HG02973 (cell line): ENCODE measurements at regions not wholly inside any gene's neighbourhood (a gene's known extent, or its start where the extent isn't known, plus 50 kb on each side); places are given as distances from the start of the nearest gene placed in this dataset.
A peak's percentile ranks its signal among the peaks of the same experiment; 100 is the strongest.
"Not testable (repeated sequence)": the region's sequence is repeated elsewhere in the genome, so short reads cannot be mapped to it uniquely, and the experiment has no call there.

ENCODE experiments used
- ATAC-seq: cut with Tn5 transposase; IDR thresholded peaks from one replicate; pipeline ENCODE4 v1.9.1; 2021; ENCODE audit warnings: moderate library complexity; ENCODE audit not compliant: unreplicated experiment

GRCh38 chr7:128561116-128561722 is 84.7 kb downstream of the METTL2B start:
- not testable (repeated sequence) for ATAC-seq

- not testable (repeated sequence) for ATAC-seq
Observed at GRCh38 chr7:128562795-128563194, 86.2 kb downstream of the METTL2B start.

DNA sequence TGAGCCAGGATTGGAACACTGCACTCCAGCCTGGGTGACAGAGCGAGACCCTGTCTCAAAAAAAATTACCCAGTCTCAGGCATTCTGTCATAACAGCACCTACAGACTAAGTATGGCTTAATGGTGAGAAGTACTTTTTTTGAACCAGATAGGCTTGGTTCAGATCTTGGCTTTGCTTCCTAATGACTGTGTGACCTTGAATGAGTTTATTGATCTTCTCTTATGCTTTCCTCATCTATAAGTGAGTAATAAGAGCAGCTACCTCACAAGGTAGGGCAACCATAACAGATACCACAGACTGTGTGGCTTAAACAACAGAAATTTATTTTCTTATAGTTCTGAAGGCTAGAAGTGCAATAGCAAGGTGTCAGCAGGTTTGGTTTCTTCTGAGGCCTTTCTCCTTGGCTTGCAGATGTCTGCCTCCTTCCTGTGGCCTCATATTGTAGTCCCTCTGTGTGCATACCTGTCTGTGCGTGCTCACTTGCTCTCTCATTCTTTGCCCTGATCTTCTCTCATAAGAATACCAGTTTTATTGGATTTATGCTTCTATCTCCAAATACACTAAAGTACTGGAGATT is 87.7 kb downstream of the METTL2B start:
- ATAC-seq = not testable (repeated sequence)

- not testable (repeated sequence) for ATAC-seq
Observed at GRCh38 chr7:128564932-128565864, 88.7 kb downstream of the METTL2B start.

GRCh38 chr7:128575277-128575676 is 96.8 kb upstream of the GARIN1A start:
- not testable (repeated sequence) for ATAC-seq

DNA sequence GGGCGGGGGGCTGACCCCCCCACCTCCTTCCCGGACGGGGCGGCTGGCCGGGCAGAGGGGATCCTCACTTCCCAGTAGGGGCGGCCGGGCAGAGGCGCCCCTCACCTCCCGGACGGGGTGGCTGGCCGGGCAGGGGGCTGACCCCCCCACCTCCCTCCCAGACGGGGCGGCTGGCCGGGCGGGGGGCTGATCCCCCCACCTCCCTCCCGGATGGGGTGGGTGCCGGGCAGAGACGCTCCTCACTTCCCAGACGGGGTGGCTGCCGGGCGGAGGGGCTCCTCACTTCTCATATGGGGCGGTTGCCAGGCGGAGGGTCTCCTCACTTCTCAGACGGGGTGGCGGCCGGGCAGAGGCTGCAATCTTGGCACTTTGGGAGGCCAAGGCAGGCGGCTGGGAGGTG is 95.1 kb upstream of the GARIN1A start:
- ATAC-seq = not testable (repeated sequence)

- not testable (repeated sequence) for ATAC-seq
Observed at GRCh38 chr7:128579843-128580242, 92.2 kb upstream of the GARIN1A start.

DNA sequence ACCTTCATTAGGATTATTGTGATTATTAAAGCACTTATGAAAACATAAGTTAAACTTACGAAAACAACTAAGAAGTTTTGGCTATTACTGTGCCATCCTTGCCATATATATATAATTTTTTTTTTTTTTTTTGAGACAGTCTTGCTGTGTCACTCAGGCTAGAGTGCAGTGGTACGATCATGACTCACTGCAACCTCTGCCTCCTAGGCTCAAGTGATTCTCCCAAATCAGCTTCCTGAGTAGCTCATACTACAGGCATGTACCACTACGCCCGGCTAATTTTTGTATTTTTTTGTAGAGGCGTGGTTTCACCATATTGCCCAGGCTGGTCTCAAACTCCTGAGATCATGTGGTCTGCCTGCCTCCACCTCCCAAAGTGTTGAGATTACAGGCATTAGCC is 91.0 kb upstream of the GARIN1A start:
- not testable (repeated sequence) for ATAC-seq

DNA sequence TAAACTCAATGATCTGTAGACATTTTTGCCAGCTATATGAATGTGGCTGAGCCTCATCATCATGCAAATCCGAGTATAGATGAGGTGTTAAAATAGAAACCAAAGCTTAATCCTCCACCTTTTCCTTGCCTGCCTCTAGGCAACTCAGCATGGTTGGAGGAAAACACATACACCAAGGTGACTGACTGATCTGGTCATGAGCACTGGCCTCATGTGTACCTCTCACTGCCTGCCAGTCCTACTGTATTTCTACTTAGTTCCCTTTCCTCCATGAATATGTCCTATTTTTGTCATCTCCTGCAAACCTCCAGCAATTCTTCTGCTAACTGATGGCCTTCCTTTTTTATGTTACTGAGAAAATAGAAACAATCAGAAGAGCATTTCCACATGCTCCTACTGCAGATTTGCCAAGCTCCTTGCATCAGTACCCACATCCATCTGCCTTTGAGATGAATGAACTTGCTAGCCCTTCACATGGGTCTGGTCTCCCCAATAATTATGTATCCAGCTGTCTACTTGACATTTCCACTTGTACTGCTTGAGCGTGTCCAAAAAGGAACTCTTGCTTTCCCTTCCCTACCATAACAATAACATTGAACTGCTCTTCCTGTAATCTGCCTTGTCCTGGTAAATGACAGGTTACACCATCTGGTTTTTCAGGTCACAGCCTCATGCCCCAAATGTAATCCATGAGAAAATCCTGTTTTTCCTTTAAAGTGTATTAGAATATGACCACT is 90.1 kb upstream of the GARIN1A start:
- not testable (repeated sequence) for ATAC-seq

GRCh38 chr7:128586715-128587114 is 85.4 kb upstream of the GARIN1A start:
- not testable (repeated sequence) for ATAC-seq

- no peak for ATAC-seq
Observed at GRCh38 chr7:128591705-128592104, 80.4 kb upstream of the GARIN1A start.

DNA sequence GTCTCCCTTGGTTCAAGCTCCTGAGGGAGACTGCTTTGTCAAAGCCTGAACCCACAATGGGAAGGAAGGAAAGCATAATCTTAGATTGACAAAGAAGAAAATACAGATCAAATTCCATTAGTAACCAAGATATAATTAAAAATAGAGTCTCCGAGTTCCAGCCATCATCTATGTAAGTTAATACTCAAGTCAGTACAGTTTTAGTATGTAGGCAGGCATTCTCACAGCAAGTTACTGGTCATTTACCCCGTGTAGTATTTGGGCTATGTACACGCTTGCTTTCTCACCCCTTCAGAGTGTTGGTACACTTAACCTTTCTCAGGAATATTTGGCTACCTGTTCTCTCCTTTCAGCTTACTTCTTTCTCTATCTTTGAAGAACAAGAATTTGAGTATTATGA is 79.9 kb upstream of the GARIN1A start:
- ATAC-seq = not testable (repeated sequence)

DNA sequence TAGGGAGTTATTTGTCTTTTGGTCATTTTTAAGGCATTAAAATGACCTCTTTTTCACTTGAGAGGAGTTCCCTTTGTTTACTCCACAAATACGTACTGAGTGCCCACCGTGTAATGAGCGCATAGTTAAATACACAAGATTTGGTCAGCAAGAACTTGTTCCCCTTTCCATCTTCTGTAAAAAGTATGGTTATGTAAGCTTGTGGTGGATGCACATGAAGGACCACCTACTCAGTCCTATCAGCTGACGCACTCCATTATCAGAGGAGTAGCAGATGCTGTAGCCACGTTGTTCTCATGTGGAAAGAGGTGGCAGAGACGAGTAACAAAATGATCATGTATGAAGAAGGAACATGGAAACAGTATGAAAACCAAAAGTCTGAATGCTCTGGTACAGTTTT is 78.0 kb upstream of the GARIN1A start:
- not testable (repeated sequence) for ATAC-seq

- not testable (repeated sequence) for ATAC-seq
Observed at GRCh38 chr7:128596336-128597128, 75.6 kb upstream of the GARIN1A start.

DNA sequence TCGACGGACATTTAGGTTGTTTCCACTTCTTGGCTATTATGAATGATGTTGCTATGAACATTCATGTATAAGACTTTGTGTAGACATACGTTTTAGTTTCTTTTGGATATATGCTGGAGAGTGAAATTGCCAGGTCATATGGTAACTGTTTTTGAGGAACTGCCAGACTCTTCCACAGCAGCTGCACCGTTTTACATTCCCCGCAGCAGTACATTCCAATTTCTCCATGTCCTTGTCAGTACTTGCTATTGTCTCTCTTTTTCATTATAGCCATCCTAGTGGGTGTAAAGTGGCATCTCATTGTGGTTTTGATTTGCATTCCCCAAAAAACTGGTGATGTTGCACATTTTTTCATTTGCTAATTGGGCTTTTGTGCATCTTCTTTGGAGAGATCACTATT is 73.1 kb upstream of the GARIN1A start:
- ATAC-seq = not testable (repeated sequence)

- peak; percentile 71 for ATAC-seq
Observed at GRCh38 chr7:128608678-128609421, 63.2 kb upstream of the GARIN1A start.

DNA sequence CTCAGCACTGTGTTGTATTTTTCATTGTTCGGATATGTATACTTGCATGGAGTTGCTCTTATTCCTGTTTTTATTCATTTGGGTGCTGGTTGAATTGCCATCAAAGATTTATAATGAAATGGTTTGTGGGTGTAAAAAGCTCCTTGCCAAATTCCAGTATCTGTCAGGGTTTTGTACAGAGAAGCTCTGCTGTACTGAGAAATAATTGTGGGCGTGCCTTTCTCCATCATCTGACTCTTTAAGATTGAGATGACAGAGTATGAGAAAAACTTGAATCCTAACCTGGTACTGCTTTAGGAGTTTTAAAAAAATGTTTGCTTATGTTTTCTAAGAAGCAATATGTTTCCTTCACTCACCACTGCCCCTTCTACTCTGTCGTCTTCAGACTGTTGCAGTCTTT is 58.7 kb upstream of the GARIN1A start:
- not testable (repeated sequence) for ATAC-seq

DNA sequence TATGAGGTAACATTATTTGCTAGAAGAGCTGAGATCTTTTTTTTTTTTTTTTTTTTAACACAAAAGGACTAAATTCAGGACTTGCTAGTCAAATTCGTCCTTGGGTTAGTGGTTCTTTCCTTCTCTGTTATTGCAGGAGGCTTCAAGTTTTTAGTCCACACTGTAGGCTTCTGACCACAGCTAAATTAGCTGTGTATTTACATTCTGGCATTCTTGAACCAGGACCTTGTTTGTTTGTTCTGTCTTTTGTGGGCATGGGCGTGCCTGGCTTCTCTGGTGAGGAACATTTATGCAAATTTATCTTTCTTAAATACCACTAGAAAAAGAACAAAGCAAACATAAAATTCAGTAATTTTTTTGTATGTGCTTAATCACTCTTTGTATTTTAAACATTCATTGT is 57.3 kb upstream of the GARIN1A start:
- not testable (repeated sequence) for ATAC-seq

GRCh38 chr7:128616799-128617198 is 55.3 kb upstream of the GARIN1A start:
- ATAC-seq = not testable (repeated sequence)
